NCI-H446 (cell line): ENCODE measurements at regions not wholly inside any gene's neighbourhood (a gene's known extent, or its start where the extent isn't known, plus 50 kb on each side); places are given as distances from the start of the nearest gene placed in this dataset.

Source experiments
- DNase-seq, 2 experiments: peaks; one replicate each; lab custom pipeline; 2025; lab: John Stamatoyannopoulos, UW

DNA sequence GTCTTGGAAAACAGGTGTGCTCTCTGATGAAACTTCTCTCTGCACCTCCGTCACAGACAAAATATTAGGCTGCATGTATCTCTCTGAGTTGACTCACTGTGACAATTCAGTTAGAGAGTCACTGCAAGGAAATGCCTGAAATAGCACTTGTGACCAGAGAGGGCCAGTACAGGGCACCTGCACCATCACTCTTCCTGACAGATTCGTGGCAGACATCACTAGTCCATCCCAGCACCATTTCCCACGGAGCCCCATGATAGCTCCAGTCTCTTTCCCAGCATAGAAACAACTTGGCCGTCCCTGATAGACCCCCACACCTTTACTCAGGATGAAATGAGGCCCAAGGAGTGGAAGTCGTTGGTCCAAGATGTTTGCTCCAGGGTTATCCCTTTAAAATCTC, 73.3 kb upstream of the ISX start:
- no peak for DNase-seq

DNA sequence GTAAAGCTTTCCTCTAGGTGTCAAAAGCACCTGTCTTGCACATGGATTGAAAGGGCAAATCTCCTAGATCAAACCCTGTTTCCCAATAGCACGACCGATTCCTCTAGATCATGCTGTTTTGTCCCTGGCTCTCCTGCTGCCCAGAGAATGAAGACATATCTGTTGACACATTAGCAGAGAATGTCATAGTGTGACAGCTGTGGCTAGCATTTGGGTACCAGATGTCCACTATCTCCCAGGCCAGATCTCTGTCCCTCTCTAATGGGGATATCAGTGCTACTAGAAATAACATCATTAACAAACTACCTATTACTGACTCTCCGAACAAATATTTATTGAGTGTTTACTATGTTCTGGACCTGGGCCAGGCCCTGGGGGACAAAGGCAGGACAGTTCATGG, 72.4 kb upstream of the ISX start:
- no peak for DNase-seq

DNA sequence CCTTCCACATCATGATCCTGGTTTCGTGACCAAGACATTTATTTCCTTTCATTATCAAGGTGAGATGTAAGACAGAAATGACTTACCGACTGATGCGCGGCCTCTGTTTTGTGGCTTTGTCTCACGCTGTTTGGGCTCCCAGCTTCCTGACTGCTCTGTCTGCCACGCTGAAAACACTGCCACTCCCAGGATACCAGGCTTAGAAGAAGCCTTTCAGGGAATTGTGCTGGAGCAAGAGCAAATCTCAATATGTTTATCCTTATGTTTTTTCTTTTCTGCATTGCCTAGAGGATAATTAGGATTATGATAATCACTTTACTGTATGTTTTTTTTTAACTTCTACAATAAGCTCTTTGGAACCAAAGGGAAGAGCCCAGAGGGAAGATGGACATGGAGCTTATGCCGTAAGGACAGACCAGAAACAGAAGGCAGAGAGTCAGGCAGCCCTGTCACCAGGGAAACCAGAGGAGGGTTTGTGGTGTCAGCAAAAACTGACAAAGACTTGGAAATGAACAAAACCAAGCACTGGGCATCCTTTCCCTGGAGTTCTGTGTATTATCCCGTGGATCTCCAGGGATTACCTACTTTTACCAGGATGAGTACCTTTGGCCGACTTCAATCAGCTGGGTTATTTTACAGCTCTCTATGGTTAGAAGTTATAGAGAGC, 68.2 kb upstream of the ISX start:
- no peak for DNase-seq

DNA sequence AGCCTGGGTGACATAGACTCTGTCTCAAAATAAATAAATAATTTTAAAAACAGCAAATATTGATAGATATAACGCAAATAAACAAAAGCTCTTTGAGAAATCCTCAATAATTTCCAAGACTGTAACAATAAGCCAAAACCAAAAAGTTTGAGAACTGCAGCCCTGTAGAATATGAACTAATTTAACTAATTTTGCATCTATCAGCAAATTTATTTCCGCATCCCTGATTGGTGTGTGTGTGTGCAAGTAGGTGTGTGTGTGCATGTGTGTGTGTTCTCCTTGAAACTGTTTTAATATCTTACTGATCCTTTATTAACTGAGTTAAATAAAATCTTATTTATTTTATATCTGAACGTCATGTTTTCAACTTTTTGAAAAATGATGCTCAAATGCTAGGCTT, 67.0 kb upstream of the ISX start:
- no peak for DNase-seq

GRCh38 chr22:35008213-35008612, 57.7 kb upstream of the ISX start:
- no peak for DNase-seq

DNA sequence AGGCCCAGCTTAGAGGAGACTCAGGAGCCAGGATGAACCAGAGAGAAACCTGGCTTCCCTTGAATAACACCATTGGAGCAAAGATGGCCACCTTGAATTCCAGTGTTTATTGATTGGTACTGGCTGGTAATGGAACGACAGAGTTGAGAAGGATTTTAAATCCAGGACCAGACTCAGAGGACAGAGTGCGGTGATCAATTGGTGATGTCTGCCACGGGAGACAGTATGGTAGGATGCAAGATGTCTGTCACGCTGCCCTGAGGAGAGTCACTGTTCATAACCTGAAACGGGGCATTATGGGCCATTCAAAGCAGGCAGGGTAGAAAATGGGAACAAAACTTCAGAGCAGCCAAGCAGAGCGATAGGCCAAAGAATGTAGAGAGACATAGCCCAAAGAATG, 55.4 kb upstream of the ISX start:
- no peak for DNase-seq

DNA sequence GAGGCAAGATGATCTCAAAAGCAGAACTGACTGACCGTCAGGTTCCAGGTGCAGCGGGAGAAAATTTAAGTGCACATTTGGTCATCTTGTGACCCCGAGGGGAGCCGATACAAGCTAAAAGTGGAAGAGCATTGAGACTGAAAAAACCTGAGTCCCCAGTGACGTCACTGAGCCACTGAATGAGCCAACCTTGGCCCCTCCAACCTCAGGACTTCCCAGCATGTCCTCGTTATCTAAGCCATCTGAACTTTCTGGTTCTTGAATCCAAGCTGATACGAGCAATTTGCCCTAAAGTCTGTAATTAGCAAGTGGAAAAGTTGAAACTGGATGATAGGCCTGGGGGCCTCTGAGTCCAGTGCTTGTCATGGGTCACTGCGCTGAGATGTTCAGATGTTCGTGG, 51.1 kb upstream of the ISX start:
- no peak for DNase-seq
